ENCODE measurements at regions not wholly inside any gene's neighbourhood (a gene's known extent, or its start where the extent isn't known, plus 50 kb on each side); places are given as distances from the start of the nearest gene placed in this dataset.

DNA sequence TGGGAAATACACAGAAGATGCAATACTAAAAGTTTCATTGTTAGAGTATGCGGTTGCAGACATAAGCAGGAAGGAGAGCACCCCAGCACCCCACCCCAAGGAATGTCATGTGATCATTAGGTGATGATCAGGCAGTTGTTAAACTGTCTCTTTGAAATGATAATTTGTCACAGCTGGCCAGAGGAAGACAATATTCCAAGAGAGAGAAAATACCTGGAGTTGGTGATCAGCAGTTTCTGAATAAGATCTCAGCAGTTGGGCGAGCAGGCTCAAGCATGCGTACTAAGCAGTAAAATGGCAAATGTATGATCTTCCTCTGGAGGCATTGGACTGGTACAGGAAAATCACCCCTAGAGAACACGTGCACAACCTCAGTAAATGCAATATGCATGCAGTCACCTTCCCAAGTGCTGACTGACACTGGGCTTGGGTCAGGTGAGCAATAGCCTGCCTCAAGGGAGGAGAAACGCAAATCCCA, 250.1 kb upstream of the MBL2 start:
- DNase-seq (ENCODE audit: low read depth, low spot score): no peak
- FAIRE-seq: no peak

DNA sequence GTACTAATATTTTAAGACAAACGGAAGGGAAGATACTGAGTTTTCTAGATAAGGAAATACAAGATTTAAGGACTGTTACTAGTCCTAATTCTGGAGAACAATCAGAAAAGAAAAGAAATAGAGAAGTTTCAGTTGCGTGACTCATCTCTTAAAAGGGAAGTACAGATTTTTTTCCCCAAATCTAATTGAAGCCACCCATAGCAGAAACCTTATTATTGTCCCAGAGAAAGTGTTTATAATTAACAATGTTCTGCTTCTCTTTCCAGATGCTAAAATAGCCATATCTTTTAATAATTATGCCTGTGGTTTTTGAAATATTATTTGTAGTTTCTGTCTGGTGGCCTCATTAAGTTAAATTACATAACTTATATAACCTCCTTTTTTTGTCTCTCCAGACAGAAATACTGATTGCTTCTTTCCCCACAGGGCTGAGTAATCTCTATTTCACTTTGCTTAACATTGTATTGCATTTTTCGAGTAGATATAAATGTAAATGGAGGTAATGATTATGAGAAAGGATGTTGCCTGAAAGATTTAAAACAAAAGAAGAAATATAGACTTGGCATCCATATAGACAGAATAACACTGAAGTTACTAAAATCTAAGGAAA, 240.7 kb upstream of the MBL2 start:
- no peaks in the 10 kb centered on the region for H3K36me3 ChIP-seq (ENCODE audit: control insufficient read depth in 2 of 2, extremely low read depth in 1 of 2, insufficient read depth in 2 of 2, low read length in 2 of 2)
- no peak overlapping the region for H3K4me2 ChIP-seq (ENCODE audit: control insufficient read depth, extremely low read depth, insufficient read depth, low read depth, low read length)
- H3K9ac ChIP-seq (ENCODE audit: control insufficient read depth, extremely low read depth, insufficient read depth, low read length): no peak overlapping the region
- H3K9me1 ChIP-seq (ENCODE audit: control insufficient read depth, extremely low read depth, insufficient read depth, low read length): no peaks in the 10 kb centered on the region
- H3K79me2 ChIP-seq (ENCODE audit: control insufficient read depth, insufficient read depth, low read length): no peaks in the 10 kb centered on the region
- FAIRE-seq (no peak), DNase-seq (ENCODE audit: low read depth, low spot score) (no peak)
- H2AFZ ChIP-seq (ENCODE audit: control insufficient read depth, low read length): no peak overlapping the region
- no peak overlapping the region for H3K27ac ChIP-seq (ENCODE audit: control insufficient read depth, insufficient read depth, low read length)
- dilution Hi-C loops (cut with MboI; ENCODE audit: extremely low pct_ligation_motif_present, low sequenced_read_pairs): no loop called here
- no peaks in the 10 kb centered on the region for H3K27me3 ChIP-seq (ENCODE audit: control insufficient read depth, extremely low read depth, insufficient read depth, low read length)
- H3K4me3 ChIP-seq (ENCODE audit: control insufficient read depth in 2 of 3, extremely low read depth in 1 of 3, insufficient read depth in 2 of 3, low read depth in 1 of 3, low read length in 3 of 3): no peak overlapping the region
- no peaks in the 10 kb centered on the region for H3K9me3 ChIP-seq (ENCODE audit: control insufficient read depth, low read depth, low read length)
- TF ChIP-seq EZH2 (IDR thresholded peaks at IDR 0.05; ENCODE audit: low read length): no peak
- TF ChIP-seq, protein P1, sequence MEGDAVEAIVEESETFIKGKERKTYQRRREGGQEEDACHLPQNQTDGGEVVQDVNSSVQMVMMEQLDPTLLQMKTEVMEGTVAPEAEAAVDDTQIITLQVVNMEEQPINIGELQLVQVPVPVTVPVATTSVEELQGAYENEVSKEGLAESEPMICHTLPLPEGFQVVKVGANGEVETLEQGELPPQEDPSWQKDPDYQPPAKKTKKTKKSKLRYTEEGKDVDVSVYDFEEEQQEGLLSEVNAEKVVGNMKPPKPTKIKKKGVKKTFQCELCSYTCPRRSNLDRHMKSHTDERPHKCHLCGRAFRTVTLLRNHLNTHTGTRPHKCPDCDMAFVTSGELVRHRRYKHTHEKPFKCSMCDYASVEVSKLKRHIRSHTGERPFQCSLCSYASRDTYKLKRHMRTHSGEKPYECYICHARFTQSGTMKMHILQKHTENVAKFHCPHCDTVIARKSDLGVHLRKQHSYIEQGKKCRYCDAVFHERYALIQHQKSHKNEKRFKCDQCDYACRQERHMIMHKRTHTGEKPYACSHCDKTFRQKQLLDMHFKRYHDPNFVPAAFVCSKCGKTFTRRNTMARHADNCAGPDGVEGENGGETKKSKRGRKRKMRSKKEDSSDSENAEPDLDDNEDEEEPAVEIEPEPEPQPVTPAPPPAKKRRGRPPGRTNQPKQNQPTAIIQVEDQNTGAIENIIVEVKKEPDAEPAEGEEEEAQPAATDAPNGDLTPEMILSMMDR (optimal IDR thresholded peaks at IDR 0.05 in 1 of 3, IDR thresholded peaks at IDR 0.05 in 1 of 3, conservative IDR thresholded peaks at IDR 0.05 in 1 of 3; ENCODE audit: extremely low read depth in 1 of 3, insufficient read depth in 2 of 3, low read length in 3 of 3): no peak
- H3K4me1 ChIP-seq (ENCODE audit: control insufficient read depth, extremely low read depth, insufficient read depth, low read length): no peaks in the 10 kb centered on the region
- H4K20me1 ChIP-seq (ENCODE audit: control insufficient read depth, extremely low read depth, insufficient read depth, low read length): no peaks in the 10 kb centered on the region

More for the DNA sequence above, 250.1 kb upstream of the MBL2 start:
- Histone ChIP-seq H3K4me3 (ENCODE audit: control insufficient read depth in 2 of 3, extremely low read depth in 1 of 3, insufficient read depth in 2 of 3, low read depth in 1 of 3, low read length in 3 of 3) (no peak overlapping the region), H3K9me3 (ENCODE audit: control insufficient read depth, low read depth, low read length) (no peaks in the 10 kb centered on the region), H3K4me2 (ENCODE audit: control insufficient read depth, extremely low read depth, insufficient read depth, low read depth, low read length) (no peak overlapping the region), H3K4me1 (ENCODE audit: control insufficient read depth, extremely low read depth, insufficient read depth, low read length) (peaks cover 9% of the 10 kb centered on the region), H3K27ac (ENCODE audit: control insufficient read depth, insufficient read depth, low read length) (no peak overlapping the region), H3K79me2 (ENCODE audit: control insufficient read depth, insufficient read depth, low read length) (no peaks in the 10 kb centered on the region), H2AFZ (ENCODE audit: control insufficient read depth, low read length) (peak overlapping the region; percentile 6), H3K9me1 (ENCODE audit: control insufficient read depth, extremely low read depth, insufficient read depth, low read length) (no peaks in the 10 kb centered on the region), H4K20me1 (ENCODE audit: control insufficient read depth, extremely low read depth, insufficient read depth, low read length) (no peaks in the 10 kb centered on the region), H3K36me3 (ENCODE audit: control insufficient read depth in 2 of 2, extremely low read depth in 1 of 2, insufficient read depth in 2 of 2, low read length in 2 of 2) (no peaks in the 10 kb centered on the region), H3K27me3 (ENCODE audit: control insufficient read depth, extremely low read depth, insufficient read depth, low read length) (no peaks in the 10 kb centered on the region), H3K9ac (ENCODE audit: control insufficient read depth, extremely low read depth, insufficient read depth, low read length) (no peak overlapping the region)
- dilution Hi-C loops (cut with MboI; ENCODE audit: extremely low pct_ligation_motif_present, low sequenced_read_pairs): no loop called here
- TF ChIP-seq, protein P1 (optimal IDR thresholded peaks at IDR 0.05 in 1 of 3, IDR thresholded peaks at IDR 0.05 in 1 of 3, conservative IDR thresholded peaks at IDR 0.05 in 1 of 3; ENCODE audit: extremely low read depth in 1 of 3, insufficient read depth in 2 of 3, low read length in 3 of 3): no peak
- TF ChIP-seq EZH2 (IDR thresholded peaks at IDR 0.05; ENCODE audit: low read length): no peak
